Spleen (tissue), 7 donors: ENCODE measurements at regions not wholly inside any gene's neighbourhood (a gene's known extent, or its start where the extent isn't known, plus 50 kb on each side); places are given as distances from the start of the nearest gene placed in this dataset.

Experiments
- CTCF ChIP-seq, 11 experiments: fragments of 200-600 bp in 7 of 11; fragments of 450-650 bp in 4 of 11; sonication (generic) in 4 of 11; IDR thresholded peaks in 8 of 11; conservative IDR thresholded peaks in 3 of 11; 1 replicate in 7 of 11; 2 replicates in 4 of 11; pipeline versions ENCODE4 v1.4.0 to v1.8.0; 2016 to 2021; ENCODE audit warnings: antibody characterized with exemption in 11 of 11, inconsistent platforms in 4 of 11, mild to moderate bottlenecking in 1 of 11
- POLR2A ChIP-seq, 3 donors: fragments of 450-650 bp; IDR thresholded peaks; one replicate each; pipeline ENCODE4 v1.5.1; 2017; ENCODE audit warnings: antibody characterized with exemption in 3 of 3, mild to moderate bottlenecking in 1 of 3
- POLR2AphosphoS5 ChIP-seq, 3 donors: sonication (generic); formaldehyde crosslinking; IDR thresholded peaks; one replicate each; pipeline ENCODE4 v1.5.1; 2017; ENCODE audit warnings: antibody characterized with exemption in 3 of 3
- donor health status: DM: no; HTN: no; CAD: no; lungs with moderate emphysema.
- donor health status: DM: no; HTN: no; CAD: no.
- donor health status: DM: no; HTN: no; CAD: no.

- no peak for TF ChIP-seq CTCF (IDR thresholded peaks at IDR 0.05 in 8 of 11, conservative IDR thresholded peaks at IDR 0.05 in 3 of 11)
- no peak for TF ChIP-seq POLR2A (IDR thresholded peaks at IDR 0.05)
- no peak for TF ChIP-seq POLR2AphosphoS5 (IDR thresholded peaks at IDR 0.05)
Observed at GRCh38 chr5:20056933-20057332, 68.9 kb upstream of the CDH18 start.
